B cell (primary cell): ENCODE measurements at regions not wholly inside any gene's neighbourhood (a gene's known extent, or its start where the extent isn't known, plus 50 kb on each side); places are given as distances from the start of the nearest gene placed in this dataset.

Experiments used
- ATAC-seq: fragments of 200-7000 bp; cut with Tn5 transposase; one replicate; pipeline ENCODE4 v1.10.0; 2021; ENCODE audit warnings: low read depth, mild to moderate bottlenecking, moderate number of reproducible peaks, moderate library complexity
- CTCF ChIA-PET: fragments of 350-600 bp; sonication (Branson Sonifier 250); formaldehyde crosslinking; loops from one replicate; lab custom pipeline; 2021; ENCODE audit warnings: antibody characterized with exemption, inconsistent platforms; lab: Charles Lee
- POLR2A ChIA-PET: fragments of 350-600 bp; sonication (Branson Sonifier 250); formaldehyde crosslinking; loops from one replicate; lab custom pipeline; 2021; ENCODE audit warnings: antibody characterized with exemption; lab: Charles Lee
- DNase-seq: peaks from one replicate; pipeline ENCODE4 v3.0.0; 2013
- H2AFZ ChIP-seq: 2 replicates; pipeline ENCODE4 v1.6.1; 2012; ENCODE audit warnings: mild to moderate bottlenecking, low read depth, low read length; ENCODE audit not compliant: insufficient read depth, poor library complexity, severe bottlenecking
- H3K27ac ChIP-seq, 2 donors: 1 replicate in 1 of 2; 2 replicates in 1 of 2; pipeline ENCODE4 v1.5.1; 2012 to 2013; ENCODE audit warnings: low read length in 2 of 2, mild to moderate bottlenecking in 2 of 2, moderate library complexity in 1 of 2
- H3K27me3 ChIP-seq, 4 experiments: fragments of 200-600 bp in 1 of 4; sonication (generic) in 1 of 4; replicated peaks in 1 of 4; 1 replicate in 2 of 4; 2 replicates in 2 of 4; pipeline versions ENCODE4 v1.6.1 to v1.7.0; 2013 to 2016; ENCODE audit warnings: low read length in 3 of 4, mild to moderate bottlenecking in 2 of 4, mixed read lengths in 1 of 4, moderate library complexity in 1 of 4; ENCODE audit not compliant: insufficient read depth in 4 of 4, control insufficient read depth in 3 of 4; ENCODE audit errors: control extremely low read depth in 1 of 4
- H3K36me3 ChIP-seq, 2 experiments: replicated peaks in 1 of 2; 1 replicate in 1 of 2; 2 replicates in 1 of 2; pipeline versions ENCODE4 v1.6.1 to v1.7.1; 2013; ENCODE audit warnings: low read length in 1 of 2; ENCODE audit not compliant: insufficient read depth in 2 of 2, control insufficient read depth in 1 of 2; ENCODE audit errors: control extremely low read depth in 1 of 2, extremely low read depth in 1 of 2
- H3K4me1 ChIP-seq, 2 donors: fragments of 200-600 bp in 1 of 2; sonication (generic) in 1 of 2; 1 replicate in 1 of 2; 2 replicates in 1 of 2; pipeline versions ENCODE4 v1.5.1 to v1.6.1; 2013 to 2017; ENCODE audit warnings: low read length in 2 of 2; ENCODE audit not compliant: control insufficient read depth in 2 of 2, insufficient read depth in 2 of 2
- H3K4me2 ChIP-seq: replicated peaks from 2 replicates; pipeline ENCODE3; 2012; ENCODE audit warnings: mild to moderate bottlenecking, low read depth, low read length; ENCODE audit not compliant: poor library complexity, severe bottlenecking
- H3K4me3 ChIP-seq, 5 experiments: fragments of 200-600 bp in 1 of 5; sonication (generic) in 1 of 5; 1 replicate in 3 of 5; 2 replicates in 2 of 5; pipeline versions ENCODE4 v1.5.1 to v1.7.0; 2011 to 2016; ENCODE audit warnings: low read length in 4 of 5, mild to moderate bottlenecking in 4 of 5, low read depth in 2 of 5, control low read depth in 1 of 5, moderate library complexity in 1 of 5; ENCODE audit not compliant: insufficient read depth in 1 of 5; ENCODE audit errors: control extremely low read depth in 1 of 5, extremely low read depth in 1 of 5
- H3K79me2 ChIP-seq: fragments of 200-600 bp; sonication (generic); one replicate; pipeline ENCODE4 v1.6.0; 2016; ENCODE audit warnings: low read length; ENCODE audit not compliant: control insufficient read depth, insufficient read depth
- H3K9ac ChIP-seq: fragments of 200-600 bp; sonication (generic); 2 replicates; pipeline ENCODE4 v1.6.1; 2017; ENCODE audit warnings: mild to moderate bottlenecking, low read length, moderate library complexity
- H3K9me3 ChIP-seq, 3 donors: one replicate each; pipeline versions ENCODE4 v1.6.1 to v1.7.1; 2013; ENCODE audit warnings: low read length in 2 of 3; ENCODE audit not compliant: control insufficient read depth in 2 of 3, insufficient read depth in 1 of 3; ENCODE audit errors: control extremely low read depth in 1 of 3
- H4K20me1 ChIP-seq: 2 replicates; pipeline ENCODE4 v1.6.0; 2012; ENCODE audit warnings: mild to moderate bottlenecking, low read length; ENCODE audit not compliant: insufficient read depth, control insufficient read depth, poor library complexity, severe bottlenecking
- H3K27ac Mint-ChIP-seq: one replicate; pipeline ENCODE4 v1.8.0; 2021; ENCODE audit warnings: mixed read lengths
- H3K27me3 Mint-ChIP-seq: one replicate; pipeline ENCODE4 v1.8.0; 2021; ENCODE audit warnings: mixed read lengths
- H3K4me1 Mint-ChIP-seq: one replicate; pipeline ENCODE4 v1.8.0; 2021; ENCODE audit warnings: mixed read lengths
- H3K4me3 Mint-ChIP-seq: one replicate; pipeline ENCODE4 v1.8.0; 2021; ENCODE audit warnings: mixed read lengths
- H3K9me3 Mint-ChIP-seq: one replicate; pipeline ENCODE4 v1.8.0; 2022; ENCODE audit warnings: mixed read lengths; ENCODE audit not compliant: insufficient read depth
- EZH2 ChIP-seq: IDR thresholded peaks from 2 replicates; pipeline ENCODE4 v1.6.1; 2012; ENCODE audit warnings: borderline replicate concordance, low read depth, mild to moderate bottlenecking, moderate library complexity, low read length; ENCODE audit not compliant: insufficient read depth, poor library complexity, severe bottlenecking
- WGBS: methylation state at CpG from one replicate; pipeline ENCODE4 v1.1.5; 2013; ENCODE audit warnings: missing lambda C conversion rate; ENCODE audit not compliant: insufficient coverage; 5-methylcytosine and 5-hydroxymethylcytosine counted together
- intact Hi-C: fragments of 100-400 bp; cut with micrococcal nuclease; formaldehyde crosslinking; loops from one replicate; pipeline ENCODE4 v1.10.0; 2022
- TF ChIP-seq, protein P1 (sequence below): fragments of 200-600 bp; IDR thresholded peaks from one replicate; pipeline ENCODE4 v1.8.0; 2022; ENCODE audit warnings: antibody characterized with exemption, mild to moderate bottlenecking

DNA sequence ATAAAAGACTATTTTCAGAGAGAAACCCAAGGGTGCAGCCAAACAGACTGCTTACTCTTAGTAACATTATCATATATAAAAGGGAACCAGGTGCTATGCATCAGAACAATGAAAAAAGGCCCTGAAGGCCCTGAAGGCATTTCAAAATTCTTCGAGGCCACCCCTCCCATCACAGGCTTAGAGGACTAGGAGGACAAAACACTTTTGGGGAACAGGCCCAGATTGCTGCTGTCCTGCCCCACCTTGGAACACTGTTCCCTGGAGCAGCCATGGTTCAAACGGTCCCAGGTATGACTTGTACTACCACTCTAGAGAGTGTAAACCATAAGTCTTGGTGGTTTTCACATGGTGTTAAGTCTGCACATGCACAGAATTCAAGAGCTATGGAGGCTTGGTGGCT lies 2183.1 kb upstream of the CELF4 start:
- H3K79me2 ChIP-seq = no peaks in the 10 kb centered on the region
- H3K27ac ChIP-seq = no peak overlapping the region
- intact Hi-C loops = no loop called here
- no peaks in the 10 kb centered on the region for H3K36me3 ChIP-seq
- H3K9me3 Mint-ChIP-seq = no peaks in the 10 kb centered on the region
- CTCF ChIA-PET = no interaction called here
- H3K4me2 ChIP-seq = no peak overlapping the region
- no peaks in the 10 kb centered on the region for H4K20me1 ChIP-seq
- no peak overlapping the region for H3K9ac ChIP-seq
- no peak overlapping the region for H3K27ac Mint-ChIP-seq
- no peaks in the 10 kb centered on the region for H3K4me1 Mint-ChIP-seq
- no peaks in the 10 kb centered on the region for H3K27me3 Mint-ChIP-seq
- TF ChIP-seq, protein P1, sequence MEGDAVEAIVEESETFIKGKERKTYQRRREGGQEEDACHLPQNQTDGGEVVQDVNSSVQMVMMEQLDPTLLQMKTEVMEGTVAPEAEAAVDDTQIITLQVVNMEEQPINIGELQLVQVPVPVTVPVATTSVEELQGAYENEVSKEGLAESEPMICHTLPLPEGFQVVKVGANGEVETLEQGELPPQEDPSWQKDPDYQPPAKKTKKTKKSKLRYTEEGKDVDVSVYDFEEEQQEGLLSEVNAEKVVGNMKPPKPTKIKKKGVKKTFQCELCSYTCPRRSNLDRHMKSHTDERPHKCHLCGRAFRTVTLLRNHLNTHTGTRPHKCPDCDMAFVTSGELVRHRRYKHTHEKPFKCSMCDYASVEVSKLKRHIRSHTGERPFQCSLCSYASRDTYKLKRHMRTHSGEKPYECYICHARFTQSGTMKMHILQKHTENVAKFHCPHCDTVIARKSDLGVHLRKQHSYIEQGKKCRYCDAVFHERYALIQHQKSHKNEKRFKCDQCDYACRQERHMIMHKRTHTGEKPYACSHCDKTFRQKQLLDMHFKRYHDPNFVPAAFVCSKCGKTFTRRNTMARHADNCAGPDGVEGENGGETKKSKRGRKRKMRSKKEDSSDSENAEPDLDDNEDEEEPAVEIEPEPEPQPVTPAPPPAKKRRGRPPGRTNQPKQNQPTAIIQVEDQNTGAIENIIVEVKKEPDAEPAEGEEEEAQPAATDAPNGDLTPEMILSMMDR = no peak
- TF ChIP-seq EZH2 = no peak
- ATAC-seq (no peak), DNase-seq (no peak)
- H3K4me3 ChIP-seq = no peak overlapping the region
- H3K4me1 ChIP-seq = no peaks in the 10 kb centered on the region
- H3K9me3 ChIP-seq = peaks cover 0 to 15% (median 0%) of the 10 kb centered on the region in 3 donors
- H3K4me3 Mint-ChIP-seq = no peak overlapping the region
- POLR2A ChIA-PET = no interaction called here
- WGBS = 84% methylated on average over 2 of the region's 2 CpGs
- H3K27me3 ChIP-seq = no peaks in the 10 kb centered on the region
- H2AFZ ChIP-seq = no peak overlapping the region

DNA sequence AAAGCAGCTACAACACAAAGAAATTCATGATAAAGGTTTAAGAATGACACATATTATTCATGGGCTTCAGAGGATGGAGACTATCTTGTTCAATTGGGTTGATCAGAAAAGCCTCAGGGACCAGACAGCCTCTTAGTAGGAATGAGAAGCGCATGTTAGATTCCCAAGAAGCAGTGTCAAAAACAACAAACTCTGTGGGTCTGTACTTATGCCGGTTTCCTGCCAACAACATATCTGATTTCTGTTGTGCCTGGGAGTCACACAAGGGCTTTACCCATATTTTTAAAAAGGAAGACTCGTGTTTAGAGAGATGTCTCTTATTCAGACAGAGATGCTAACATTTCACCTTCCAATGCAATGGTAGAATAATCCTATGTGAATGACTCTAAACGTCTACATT lies 2180.6 kb upstream of the CELF4 start:
- peaks cover 2% of the 10 kb centered on the region for H3K9me3 Mint-ChIP-seq
- ATAC-seq (no peak), DNase-seq (no peak)
- H3K27me3 Mint-ChIP-seq = no peaks in the 10 kb centered on the region
- Histone ChIP-seq H3K4me3 (no peak overlapping the region), H3K36me3 (no peaks in the 10 kb centered on the region), H3K79me2 (no peaks in the 10 kb centered on the region), H3K9ac (no peak overlapping the region), H3K4me2 (no peak overlapping the region), H4K20me1 (no peaks in the 10 kb centered on the region), H3K27me3 (no peaks in the 10 kb centered on the region), H3K9me3 (peaks cover 0 to 5% (median 0%) of the 10 kb centered on the region in 3 donors), H2AFZ (no peak overlapping the region), H3K27ac (no peak overlapping the region), H3K4me1 (no peaks in the 10 kb centered on the region)
- CTCF ChIA-PET = no interaction called here
- TF ChIP-seq EZH2 = no peak
- TF ChIP-seq, protein P1 = no peak
- intact Hi-C loops = no loop called here
- H3K27ac Mint-ChIP-seq = no peak overlapping the region
- H3K4me1 Mint-ChIP-seq = no peaks in the 10 kb centered on the region
- H3K4me3 Mint-ChIP-seq = no peak overlapping the region
- POLR2A ChIA-PET = no interaction called here
- WGBS = 96% methylated on average over 2 of the region's 4 CpGs
